ENCODE measurements at regions not wholly inside any gene's neighbourhood (a gene's known extent, or its start where the extent isn't known, plus 50 kb on each side); places are given as distances from the start of the nearest gene placed in this dataset.

GRCh38 chr9:115665519-115665918 is 488.1 kb upstream of the PAPPA start:
- Histone ChIP-seq H3K27me3 (no peaks in the 10 kb centered on the region), H3K4me1 (peaks cover 0 to 8% (median 0%) of the 10 kb centered on the region in 12 donors), H3K4me3 (no peak overlapping the region), H3K9me3 (no peaks in the 10 kb centered on the region), H3K27ac (no peak overlapping the region), H3K36me3 (no peaks in the 10 kb centered on the region)
- ATAC-seq (no peak), DNase-seq (no peak)
- WGBS, 4 donors = 71 to 88% (median 80%) methylated on average over 2 of the region's 2 CpGs
- intact Hi-C loops (cut with DNase I) = no loop called here
- TF ChIP-seq, protein P1, sequence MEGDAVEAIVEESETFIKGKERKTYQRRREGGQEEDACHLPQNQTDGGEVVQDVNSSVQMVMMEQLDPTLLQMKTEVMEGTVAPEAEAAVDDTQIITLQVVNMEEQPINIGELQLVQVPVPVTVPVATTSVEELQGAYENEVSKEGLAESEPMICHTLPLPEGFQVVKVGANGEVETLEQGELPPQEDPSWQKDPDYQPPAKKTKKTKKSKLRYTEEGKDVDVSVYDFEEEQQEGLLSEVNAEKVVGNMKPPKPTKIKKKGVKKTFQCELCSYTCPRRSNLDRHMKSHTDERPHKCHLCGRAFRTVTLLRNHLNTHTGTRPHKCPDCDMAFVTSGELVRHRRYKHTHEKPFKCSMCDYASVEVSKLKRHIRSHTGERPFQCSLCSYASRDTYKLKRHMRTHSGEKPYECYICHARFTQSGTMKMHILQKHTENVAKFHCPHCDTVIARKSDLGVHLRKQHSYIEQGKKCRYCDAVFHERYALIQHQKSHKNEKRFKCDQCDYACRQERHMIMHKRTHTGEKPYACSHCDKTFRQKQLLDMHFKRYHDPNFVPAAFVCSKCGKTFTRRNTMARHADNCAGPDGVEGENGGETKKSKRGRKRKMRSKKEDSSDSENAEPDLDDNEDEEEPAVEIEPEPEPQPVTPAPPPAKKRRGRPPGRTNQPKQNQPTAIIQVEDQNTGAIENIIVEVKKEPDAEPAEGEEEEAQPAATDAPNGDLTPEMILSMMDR (IDR thresholded peaks at IDR 0.05) = no peak
- TF ChIP-seq POLR2A (IDR thresholded peaks at IDR 0.05) = no peak

DNA sequence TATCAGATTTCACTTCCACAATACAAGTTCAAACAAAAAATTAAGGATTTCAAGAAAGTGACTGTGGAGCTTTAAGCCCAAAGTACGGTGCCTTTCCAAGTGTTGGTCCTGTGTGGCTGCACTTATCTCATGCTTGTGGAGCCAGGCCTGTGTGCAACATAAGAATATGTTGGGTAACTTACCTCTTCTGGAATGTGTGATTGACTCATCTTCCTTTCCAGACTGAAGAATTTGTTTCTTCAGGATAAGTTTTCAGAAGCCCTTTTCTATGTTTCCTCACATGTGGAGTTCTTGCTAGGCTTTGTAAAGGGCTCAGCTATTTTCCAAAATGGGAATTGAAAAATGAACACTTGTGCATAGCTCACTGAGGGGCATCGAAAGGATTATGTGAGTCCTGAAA is 485.1 kb upstream of the PAPPA start:
- no peaks in the 10 kb centered on the region for H3K36me3 ChIP-seq
- no peaks in the 10 kb centered on the region for H3K9me3 ChIP-seq
- ATAC-seq (peak in 2 of 4 donors; percentile 61 to 64), DNase-seq (no peak)
- intact Hi-C loops (cut with DNase I) = no loop called here
- no peak overlapping the region for H3K4me3 ChIP-seq
- 80 to 88% (median 84%) methylated on average over 2 of the region's 2 CpGs for WGBS, 4 donors
- peak overlapping the region in 2 of 12 donors; percentile 3 to 20 for H3K27ac ChIP-seq
- TF ChIP-seq, protein P1 (IDR thresholded peaks at IDR 0.05) = no peak
- no peak for TF ChIP-seq POLR2A (IDR thresholded peaks at IDR 0.05)
- no peaks in the 10 kb centered on the region for H3K27me3 ChIP-seq
- peaks cover 0 to 17% (median 0%) of the 10 kb centered on the region in 12 donors for H3K4me1 ChIP-seq

DNA sequence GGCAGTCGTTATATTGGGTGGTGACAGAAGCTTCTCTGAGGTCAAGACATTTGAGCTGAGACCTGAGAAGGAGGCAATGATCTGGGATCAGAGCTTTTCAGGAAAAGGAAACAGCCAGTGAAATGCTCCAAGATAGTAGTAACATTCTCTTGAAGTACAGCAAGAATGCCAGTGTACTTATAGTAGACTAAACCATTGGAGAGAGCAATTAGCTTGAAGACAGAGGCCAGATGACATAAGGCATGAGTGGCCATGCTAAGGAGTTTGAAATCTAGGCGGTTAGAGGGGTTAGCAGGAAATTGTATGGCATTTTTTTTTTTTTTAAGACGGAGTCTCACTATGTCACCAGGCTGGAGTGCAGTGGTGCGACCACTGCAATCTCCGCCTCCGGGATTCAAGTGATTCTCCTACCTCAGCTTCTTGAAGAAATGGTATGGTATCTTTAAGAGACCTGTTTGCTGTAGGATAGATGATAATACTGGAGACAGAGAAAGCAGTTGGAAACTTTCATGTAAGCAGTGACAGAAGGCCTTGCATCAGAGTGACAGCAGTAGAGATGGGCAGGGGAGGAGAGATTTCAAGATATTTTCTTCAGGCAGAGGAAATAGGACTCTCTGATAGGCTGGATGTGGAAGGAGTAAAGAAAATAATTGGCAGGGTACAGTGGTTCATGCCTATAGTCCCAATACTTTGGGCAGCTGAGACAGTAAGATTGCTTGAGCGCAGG is 482.2 kb upstream of the PAPPA start:
- TF ChIP-seq, protein P1 (IDR thresholded peaks at IDR 0.05) = no peak
- TF ChIP-seq POLR2A (IDR thresholded peaks at IDR 0.05) = no peak
- Histone ChIP-seq H3K4me3 (no peak overlapping the region), H3K27me3 (no peaks in the 10 kb centered on the region), H3K27ac (peak overlapping the region in 1 of 12 donors; percentile 69), H3K4me1 (peaks cover 0 to 19% (median 0%) of the 10 kb centered on the region in 12 donors), H3K9me3 (no peaks in the 10 kb centered on the region), H3K36me3 (no peaks in the 10 kb centered on the region)
- ATAC-seq (no peak), DNase-seq (no peak)
- intact Hi-C loops (cut with DNase I) = no loop called here
- WGBS, 4 donors = 75 to 82% (median 78%) methylated on average over 7 of the region's 7 CpGs

DNA sequence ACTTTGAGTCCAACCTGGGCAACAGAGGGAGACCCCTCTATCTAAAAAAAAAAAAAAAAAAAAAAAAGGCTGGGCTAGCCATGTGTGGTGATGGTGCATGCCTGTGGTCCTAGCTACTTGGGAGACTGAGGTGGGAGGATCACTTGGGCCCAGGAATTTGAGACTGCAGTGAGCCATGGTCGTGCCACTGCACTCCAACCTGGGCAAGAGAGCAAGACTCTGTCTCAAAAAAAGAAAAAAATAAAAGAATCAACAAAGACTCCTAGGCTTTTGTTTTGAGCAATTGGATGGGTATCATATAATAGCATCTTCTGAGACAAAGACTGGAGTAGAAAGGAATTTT is 481.7 kb upstream of the PAPPA start:
- Histone ChIP-seq H3K4me3 (no peak overlapping the region), H3K27ac (peak overlapping the region in 4 of 12 donors; percentile 14 to 70 (median 58)), H3K9me3 (no peaks in the 10 kb centered on the region), H3K4me1 (peaks cover 0 to 19% (median 0%) of the 10 kb centered on the region in 12 donors), H3K36me3 (no peaks in the 10 kb centered on the region), H3K27me3 (no peaks in the 10 kb centered on the region)
- intact Hi-C loops (cut with DNase I) = no loop called here
- no peak for ATAC-seq
- 52 to 78% (median 64%) methylated on average over 1 of the region's 1 CpG for WGBS, 4 donors
- no peak for DNase-seq
- TF ChIP-seq, protein P1 (IDR thresholded peaks at IDR 0.05) = no peak
- TF ChIP-seq POLR2A (IDR thresholded peaks at IDR 0.05) = no peak
